AG04449 (cell line): ENCODE measurements at regions not wholly inside any gene's neighbourhood (a gene's known extent, or its start where the extent isn't known, plus 50 kb on each side); places are given as distances from the start of the nearest gene placed in this dataset.

ENCODE experiments used
- CTCF ChIA-PET: fragments of 350-600 bp; formaldehyde crosslinking; extraction: SDS; loops from one replicate; lab custom pipeline; 2021; ENCODE audit warnings: antibody characterized with exemption; lab: Yijun Ruan, JAX
- POLR2A ChIA-PET: fragments of 400-600, 350-600 bp; formaldehyde crosslinking; extraction: SDS; loops from one replicate; lab custom pipeline; 2020; ENCODE audit warnings: antibody characterized with exemption, inconsistent platforms; lab: Yijun Ruan, JAX
- DNase-seq: peaks from one replicate; pipeline ENCODE4 v3.0.0-alpha.2; 2010; ENCODE audit warnings: low read depth, low spot score
- H3K4me3 ChIP-seq: 2 replicates; pipeline ENCODE4 v1.5.1; 2011; ENCODE audit warnings: low read depth, mild to moderate bottlenecking, control low read depth, low read length
- TF ChIP-seq, protein P1 (sequence below): IDR thresholded peaks from one replicate; pipeline ENCODE4 v1.5.1; 2011; ENCODE audit warnings: mild to moderate bottlenecking, moderate library complexity, low read length, control low read depth, inconsistent platforms; ENCODE audit not compliant: insufficient read depth; ENCODE audit errors: missing control alignments

DNA sequence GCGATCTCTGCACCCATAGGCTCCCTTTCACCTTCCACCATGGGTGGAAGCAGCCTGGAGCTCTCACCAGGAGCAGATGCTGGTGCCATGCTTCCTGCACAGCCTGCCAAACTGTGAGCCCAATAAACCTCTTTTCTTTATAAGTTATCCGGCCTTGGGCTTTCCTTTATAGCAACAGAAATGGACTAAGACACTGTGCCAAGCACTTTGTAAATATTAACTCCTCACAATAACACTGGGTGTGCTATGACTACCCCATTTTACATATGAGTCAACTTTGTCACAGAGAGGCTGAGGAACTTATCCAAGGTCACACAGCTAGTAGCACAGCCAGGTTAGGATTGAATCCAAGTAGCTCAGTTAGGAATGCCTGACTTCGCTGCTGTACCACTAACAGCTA is 79.7 kb upstream of the KCNMA1 start:
- no peak overlapping the region for H3K4me3 ChIP-seq
- TF ChIP-seq, protein P1, sequence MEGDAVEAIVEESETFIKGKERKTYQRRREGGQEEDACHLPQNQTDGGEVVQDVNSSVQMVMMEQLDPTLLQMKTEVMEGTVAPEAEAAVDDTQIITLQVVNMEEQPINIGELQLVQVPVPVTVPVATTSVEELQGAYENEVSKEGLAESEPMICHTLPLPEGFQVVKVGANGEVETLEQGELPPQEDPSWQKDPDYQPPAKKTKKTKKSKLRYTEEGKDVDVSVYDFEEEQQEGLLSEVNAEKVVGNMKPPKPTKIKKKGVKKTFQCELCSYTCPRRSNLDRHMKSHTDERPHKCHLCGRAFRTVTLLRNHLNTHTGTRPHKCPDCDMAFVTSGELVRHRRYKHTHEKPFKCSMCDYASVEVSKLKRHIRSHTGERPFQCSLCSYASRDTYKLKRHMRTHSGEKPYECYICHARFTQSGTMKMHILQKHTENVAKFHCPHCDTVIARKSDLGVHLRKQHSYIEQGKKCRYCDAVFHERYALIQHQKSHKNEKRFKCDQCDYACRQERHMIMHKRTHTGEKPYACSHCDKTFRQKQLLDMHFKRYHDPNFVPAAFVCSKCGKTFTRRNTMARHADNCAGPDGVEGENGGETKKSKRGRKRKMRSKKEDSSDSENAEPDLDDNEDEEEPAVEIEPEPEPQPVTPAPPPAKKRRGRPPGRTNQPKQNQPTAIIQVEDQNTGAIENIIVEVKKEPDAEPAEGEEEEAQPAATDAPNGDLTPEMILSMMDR = no peak
- POLR2A ChIA-PET = no interaction called here
- CTCF ChIA-PET = interaction anchor here (0.7 to 7.5 kb wide), 13 partner anchors 11 to 552 kb away, joined by 3 to 83 read pairs (median 3); partner anchors contain the start of gene POLR3A
- DNase-seq = no peak

DNA sequence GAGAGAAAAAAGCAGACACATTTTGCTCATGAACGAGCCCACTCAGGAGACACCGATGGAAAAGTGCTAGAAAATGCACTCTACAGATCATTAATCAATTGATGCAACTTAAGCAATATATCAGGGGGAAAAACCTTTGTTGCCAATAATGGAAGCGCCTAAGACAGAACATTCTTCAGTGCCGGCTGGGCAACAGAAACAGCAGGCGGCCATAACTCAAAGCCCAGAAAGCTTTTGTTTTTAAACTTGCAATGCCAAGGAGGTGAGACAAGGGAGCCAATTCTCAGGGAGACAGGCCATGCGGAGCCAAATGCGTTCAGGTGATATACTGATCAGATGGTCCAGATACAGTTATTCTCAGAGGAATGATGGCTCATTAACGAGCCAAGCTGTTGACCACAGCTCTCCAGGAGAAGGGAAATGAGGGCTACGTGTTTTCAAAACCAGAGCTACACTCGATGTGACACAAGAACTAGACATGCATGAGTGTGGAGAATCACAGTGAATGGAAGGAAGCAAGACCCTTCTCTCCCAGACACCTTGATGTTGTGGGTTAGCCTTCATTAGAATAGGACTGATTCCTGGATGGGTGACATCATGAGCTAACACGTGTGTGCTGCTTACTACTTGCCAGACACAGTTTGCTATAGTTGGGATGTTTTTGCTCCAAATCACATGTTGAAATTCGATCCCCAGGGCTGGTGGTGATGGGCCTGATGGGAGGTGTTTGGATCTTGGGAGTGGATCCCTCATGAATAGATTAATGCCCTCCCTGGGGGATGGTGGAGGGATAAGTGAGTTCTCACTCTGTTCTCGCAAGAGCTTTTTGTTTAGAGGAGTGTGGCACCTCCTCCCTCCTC is 79.1 kb upstream of the KCNMA1 start:
- TF ChIP-seq, protein P1 = no peak
- DNase-seq = no peak
- POLR2A ChIA-PET = no interaction called here
- no peak overlapping the region for H3K4me3 ChIP-seq
- CTCF ChIA-PET = interaction anchor here (0.7 to 7.5 kb wide), 9 partner anchors 11 to 552 kb away, joined by 3 to 83 read pairs (median 3); partner anchors contain the start of gene POLR3A

DNA sequence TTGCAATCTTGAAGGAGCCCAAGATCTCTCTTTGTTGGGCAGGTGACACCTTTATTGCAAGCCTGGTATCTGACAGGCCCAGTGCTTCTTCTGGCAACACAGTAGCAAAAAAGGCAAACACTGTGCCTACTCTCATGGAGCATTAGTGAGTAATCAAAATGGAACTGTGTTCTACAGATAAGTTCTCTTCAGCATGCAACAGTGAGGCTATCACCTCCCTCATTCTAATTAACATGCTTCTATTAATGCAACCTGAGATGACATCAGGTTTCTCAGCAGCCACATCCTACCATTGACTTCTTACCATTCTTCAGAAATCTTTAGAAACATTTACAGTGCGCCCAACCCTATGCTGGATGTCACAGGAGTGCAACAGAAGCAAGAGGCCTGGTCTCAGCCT is 77.9 kb upstream of the KCNMA1 start:
- POLR2A ChIA-PET = no interaction called here
- CTCF ChIA-PET = interaction anchor here (1.3 to 7.5 kb wide), 5 partner anchors 8 to 548 kb away, joined by 5 to 146 read pairs (median 83); no protein-coding TSS in a partner anchor
- TF ChIP-seq, protein P1 = no peak
- no peak for DNase-seq
- no peak overlapping the region for H3K4me3 ChIP-seq

DNA sequence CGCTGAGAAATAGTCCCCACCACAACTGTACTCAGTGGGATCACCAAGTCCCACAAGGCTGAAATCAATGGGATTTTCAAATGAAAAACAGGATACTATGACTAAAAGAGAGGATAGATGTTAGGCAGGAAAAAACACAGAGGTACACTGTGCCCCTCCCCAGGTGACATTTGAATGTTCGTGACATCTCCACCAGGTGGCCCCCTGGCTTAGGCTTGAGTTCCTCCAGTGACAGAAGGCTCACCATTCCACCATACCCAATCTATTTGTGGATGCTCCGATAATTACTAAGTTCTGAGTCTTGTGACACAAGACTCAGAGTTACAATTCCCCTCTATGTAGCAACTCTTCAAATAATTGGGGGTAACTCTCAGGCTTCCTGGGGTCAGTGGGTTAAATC is 77.5 kb upstream of the KCNMA1 start:
- CTCF ChIA-PET = interaction anchor here (1.3 to 7.5 kb wide), 8 partner anchors 9 to 548 kb away, joined by 5 to 146 read pairs (median 51); no protein-coding TSS in a partner anchor
- DNase-seq = no peak
- POLR2A ChIA-PET = no interaction called here
- TF ChIP-seq, protein P1 = no peak
- no peak overlapping the region for H3K4me3 ChIP-seq

DNA sequence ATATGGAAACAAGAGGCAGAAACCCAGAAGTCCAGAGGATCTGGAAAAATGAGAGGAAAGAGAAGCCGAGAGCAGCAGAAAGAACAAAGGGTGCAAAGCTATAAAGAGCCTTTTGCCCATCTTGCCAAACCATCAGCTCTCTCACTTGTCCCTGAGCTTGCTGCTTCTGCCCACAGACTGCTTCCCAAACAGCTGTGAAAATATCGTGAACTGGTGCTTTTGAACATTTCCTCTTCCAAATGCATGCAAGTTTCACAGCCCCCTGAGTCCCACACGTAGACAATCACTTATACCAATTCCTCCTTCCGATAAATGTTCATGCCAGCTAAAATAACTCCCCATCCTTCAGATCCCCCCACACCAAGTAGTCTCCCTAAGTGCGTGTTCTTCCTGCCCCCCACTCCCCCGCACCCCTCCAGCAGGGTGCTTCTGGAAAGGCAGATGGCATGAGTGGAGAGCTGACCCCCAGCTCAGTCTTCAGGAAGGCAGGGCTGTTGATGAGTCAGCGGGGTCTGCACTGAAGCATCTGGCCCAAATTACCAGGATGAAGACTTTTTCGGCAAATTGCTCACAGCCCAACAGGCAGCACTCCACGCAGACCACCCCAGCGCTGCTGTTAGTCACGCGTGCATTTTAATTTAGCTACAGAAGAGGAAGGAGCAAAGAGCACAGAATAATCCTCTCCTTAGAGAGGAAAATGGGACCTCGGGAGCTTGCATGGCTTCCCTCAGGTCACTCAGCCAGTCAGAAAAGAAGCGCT is 76.1 kb upstream of the KCNMA1 start:
- no peak for DNase-seq
- CTCF ChIA-PET = interaction anchor here (0.8 to 7.5 kb wide), 15 partner anchors 7 to 546 kb away, joined by 3 to 146 read pairs (median 8); no protein-coding TSS in a partner anchor

More for the DNA sequence above, 76.1 kb upstream of the KCNMA1 start:
- POLR2A ChIA-PET = interaction anchor here (0.7 to 1.3 kb wide), 3 partner anchors 9 to 322 kb away, joined by 3 read pairs; no protein-coding TSS in a partner anchor
- TF ChIP-seq, protein P1 = no peak
- peak overlapping the region; percentile 6; the same call in 1 of the 2 replicates for H3K4me3 ChIP-seq
